ENCODE measurements at regions not wholly inside any gene's neighbourhood (a gene's known extent, or its start where the extent isn't known, plus 50 kb on each side); places are given as distances from the start of the nearest gene placed in this dataset.

DNA sequence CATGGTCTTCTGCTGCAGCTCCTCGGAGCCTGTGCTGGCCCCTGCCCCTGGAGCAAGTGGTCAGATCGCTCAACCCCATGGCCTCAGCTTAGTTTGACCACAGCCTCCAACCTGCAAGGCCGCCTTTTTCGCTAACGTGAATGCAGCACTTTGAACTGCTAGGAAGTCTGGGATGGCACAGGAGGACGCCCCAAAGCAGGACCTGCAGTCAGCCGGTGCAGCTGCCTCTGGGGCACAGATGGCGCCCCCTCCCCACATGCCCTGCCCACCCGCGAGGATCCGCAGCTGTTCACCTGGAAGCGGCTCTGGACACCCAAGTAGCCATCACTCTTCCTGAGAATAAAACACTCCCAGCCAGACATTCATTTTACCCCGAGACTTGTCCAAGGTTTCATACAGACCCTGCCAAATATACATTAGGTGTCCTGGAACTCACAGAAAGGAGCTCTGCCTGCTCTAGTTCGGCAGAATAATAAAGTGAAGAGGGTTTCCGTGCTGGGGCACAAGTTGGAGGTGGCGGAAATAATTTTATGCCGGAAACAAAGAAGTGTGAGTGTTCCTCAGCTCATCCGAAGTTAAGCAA lies 510.1 kb downstream of the EIPR1 start (continued):
- TF ChIP-seq, protein P1, sequence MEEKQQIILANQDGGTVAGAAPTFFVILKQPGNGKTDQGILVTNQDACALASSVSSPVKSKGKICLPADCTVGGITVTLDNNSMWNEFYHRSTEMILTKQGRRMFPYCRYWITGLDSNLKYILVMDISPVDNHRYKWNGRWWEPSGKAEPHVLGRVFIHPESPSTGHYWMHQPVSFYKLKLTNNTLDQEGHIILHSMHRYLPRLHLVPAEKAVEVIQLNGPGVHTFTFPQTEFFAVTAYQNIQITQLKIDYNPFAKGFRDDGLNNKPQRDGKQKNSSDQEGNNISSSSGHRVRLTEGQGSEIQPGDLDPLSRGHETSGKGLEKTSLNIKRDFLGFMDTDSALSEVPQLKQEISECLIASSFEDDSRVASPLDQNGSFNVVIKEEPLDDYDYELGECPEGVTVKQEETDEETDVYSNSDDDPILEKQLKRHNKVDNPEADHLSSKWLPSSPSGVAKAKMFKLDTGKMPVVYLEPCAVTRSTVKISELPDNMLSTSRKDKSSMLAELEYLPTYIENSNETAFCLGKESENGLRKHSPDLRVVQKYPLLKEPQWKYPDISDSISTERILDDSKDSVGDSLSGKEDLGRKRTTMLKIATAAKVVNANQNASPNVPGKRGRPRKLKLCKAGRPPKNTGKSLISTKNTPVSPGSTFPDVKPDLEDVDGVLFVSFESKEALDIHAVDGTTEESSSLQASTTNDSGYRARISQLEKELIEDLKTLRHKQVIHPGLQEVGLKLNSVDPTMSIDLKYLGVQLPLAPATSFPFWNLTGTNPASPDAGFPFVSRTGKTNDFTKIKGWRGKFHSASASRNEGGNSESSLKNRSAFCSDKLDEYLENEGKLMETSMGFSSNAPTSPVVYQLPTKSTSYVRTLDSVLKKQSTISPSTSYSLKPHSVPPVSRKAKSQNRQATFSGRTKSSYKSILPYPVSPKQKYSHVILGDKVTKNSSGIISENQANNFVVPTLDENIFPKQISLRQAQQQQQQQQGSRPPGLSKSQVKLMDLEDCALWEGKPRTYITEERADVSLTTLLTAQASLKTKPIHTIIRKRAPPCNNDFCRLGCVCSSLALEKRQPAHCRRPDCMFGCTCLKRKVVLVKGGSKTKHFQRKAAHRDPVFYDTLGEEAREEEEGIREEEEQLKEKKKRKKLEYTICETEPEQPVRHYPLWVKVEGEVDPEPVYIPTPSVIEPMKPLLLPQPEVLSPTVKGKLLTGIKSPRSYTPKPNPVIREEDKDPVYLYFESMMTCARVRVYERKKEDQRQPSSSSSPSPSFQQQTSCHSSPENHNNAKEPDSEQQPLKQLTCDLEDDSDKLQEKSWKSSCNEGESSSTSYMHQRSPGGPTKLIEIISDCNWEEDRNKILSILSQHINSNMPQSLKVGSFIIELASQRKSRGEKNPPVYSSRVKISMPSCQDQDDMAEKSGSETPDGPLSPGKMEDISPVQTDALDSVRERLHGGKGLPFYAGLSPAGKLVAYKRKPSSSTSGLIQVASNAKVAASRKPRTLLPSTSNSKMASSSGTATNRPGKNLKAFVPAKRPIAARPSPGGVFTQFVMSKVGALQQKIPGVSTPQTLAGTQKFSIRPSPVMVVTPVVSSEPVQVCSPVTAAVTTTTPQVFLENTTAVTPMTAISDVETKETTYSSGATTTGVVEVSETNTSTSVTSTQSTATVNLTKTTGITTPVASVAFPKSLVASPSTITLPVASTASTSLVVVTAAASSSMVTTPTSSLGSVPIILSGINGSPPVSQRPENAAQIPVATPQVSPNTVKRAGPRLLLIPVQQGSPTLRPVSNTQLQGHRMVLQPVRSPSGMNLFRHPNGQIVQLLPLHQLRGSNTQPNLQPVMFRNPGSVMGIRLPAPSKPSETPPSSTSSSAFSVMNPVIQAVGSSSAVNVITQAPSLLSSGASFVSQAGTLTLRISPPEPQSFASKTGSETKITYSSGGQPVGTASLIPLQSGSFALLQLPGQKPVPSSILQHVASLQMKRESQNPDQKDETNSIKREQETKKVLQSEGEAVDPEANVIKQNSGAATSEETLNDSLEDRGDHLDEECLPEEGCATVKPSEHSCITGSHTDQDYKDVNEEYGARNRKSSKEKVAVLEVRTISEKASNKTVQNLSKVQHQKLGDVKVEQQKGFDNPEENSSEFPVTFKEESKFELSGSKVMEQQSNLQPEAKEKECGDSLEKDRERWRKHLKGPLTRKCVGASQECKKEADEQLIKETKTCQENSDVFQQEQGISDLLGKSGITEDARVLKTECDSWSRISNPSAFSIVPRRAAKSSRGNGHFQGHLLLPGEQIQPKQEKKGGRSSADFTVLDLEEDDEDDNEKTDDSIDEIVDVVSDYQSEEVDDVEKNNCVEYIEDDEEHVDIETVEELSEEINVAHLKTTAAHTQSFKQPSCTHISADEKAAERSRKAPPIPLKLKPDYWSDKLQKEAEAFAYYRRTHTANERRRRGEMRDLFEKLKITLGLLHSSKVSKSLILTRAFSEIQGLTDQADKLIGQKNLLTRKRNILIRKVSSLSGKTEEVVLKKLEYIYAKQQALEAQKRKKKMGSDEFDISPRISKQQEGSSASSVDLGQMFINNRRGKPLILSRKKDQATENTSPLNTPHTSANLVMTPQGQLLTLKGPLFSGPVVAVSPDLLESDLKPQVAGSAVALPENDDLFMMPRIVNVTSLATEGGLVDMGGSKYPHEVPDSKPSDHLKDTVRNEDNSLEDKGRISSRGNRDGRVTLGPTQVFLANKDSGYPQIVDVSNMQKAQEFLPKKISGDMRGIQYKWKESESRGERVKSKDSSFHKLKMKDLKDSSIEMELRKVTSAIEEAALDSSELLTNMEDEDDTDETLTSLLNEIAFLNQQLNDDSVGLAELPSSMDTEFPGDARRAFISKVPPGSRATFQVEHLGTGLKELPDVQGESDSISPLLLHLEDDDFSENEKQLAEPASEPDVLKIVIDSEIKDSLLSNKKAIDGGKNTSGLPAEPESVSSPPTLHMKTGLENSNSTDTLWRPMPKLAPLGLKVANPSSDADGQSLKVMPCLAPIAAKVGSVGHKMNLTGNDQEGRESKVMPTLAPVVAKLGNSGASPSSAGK (IDR thresholded peaks at IDR 0.05), result no peak
- TF ChIP-seq TRIM24 (IDR thresholded peaks at IDR 0.05) (no peak), TGIF2 (CRISPR knock-in tag; IDR thresholded peaks at IDR 0.05) (no peak), ZNF3 (CRISPR knock-in tag; IDR thresholded peaks at IDR 0.05) (no peak), SRF (CRISPR knock-in tag; IDR thresholded peaks at IDR 0.05) (no peak), ZNF584 (CRISPR knock-in tag; IDR thresholded peaks at IDR 0.05; ENCODE audit: low read depth) (no peak)
- TF ChIP-seq, protein P2, sequence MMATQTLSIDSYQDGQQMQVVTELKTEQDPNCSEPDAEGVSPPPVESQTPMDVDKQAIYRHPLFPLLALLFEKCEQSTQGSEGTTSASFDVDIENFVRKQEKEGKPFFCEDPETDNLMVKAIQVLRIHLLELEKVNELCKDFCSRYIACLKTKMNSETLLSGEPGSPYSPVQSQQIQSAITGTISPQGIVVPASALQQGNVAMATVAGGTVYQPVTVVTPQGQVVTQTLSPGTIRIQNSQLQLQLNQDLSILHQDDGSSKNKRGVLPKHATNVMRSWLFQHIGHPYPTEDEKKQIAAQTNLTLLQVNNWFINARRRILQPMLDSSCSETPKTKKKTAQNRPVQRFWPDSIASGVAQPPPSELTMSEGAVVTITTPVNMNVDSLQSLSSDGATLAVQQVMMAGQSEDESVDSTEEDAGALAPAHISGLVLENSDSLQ (IDR thresholded peaks at IDR 0.05), result no peak

Measured in K562 (cell line).